WTC11 (cell line): ENCODE measurements at regions not wholly inside any gene's neighbourhood (a gene's known extent, or its start where the extent isn't known, plus 50 kb on each side); places are given as distances from the start of the nearest gene placed in this dataset.

Experiments used
- ATAC-seq: fragments of 200-7000 bp; cut with Tn5 transposase; 2 replicates; pipeline ENCODE4 v1.10.0; 2021; ENCODE audit warnings: mild to moderate bottlenecking, moderate library complexity
- CTCF ChIA-PET: fragments of 300-600 bp; sonication (Branson Sonifier 250); formaldehyde crosslinking; loops from one replicate; lab custom pipeline; 2021; ENCODE audit warnings: antibody characterized with exemption; lab: Charles Lee
- POLR2A ChIA-PET: fragments of 350-600 bp; sonication (Branson Sonifier 250); formaldehyde crosslinking; loops from one replicate; lab custom pipeline; 2021; ENCODE audit warnings: antibody characterized with exemption; lab: Charles Lee
- DNase-seq: peaks from one replicate; pipeline ENCODE4 v3.0.0; 2021; ENCODE audit warnings: low spot score
- H3K27ac Mint-ChIP-seq: 2 replicates; pipeline ENCODE4 v1.8.0; 2021; ENCODE audit warnings: mixed read lengths
- H3K27me3 Mint-ChIP-seq: 2 replicates; pipeline ENCODE4 v1.8.0; 2021; ENCODE audit warnings: low read depth, mild to moderate bottlenecking, moderate library complexity, mixed read lengths
- H3K36me3 Mint-ChIP-seq: 2 replicates; pipeline ENCODE4 v1.8.0; 2021; ENCODE audit warnings: mixed read lengths
- H3K4me1 Mint-ChIP-seq: 2 replicates; pipeline ENCODE4 v1.8.0; 2022; ENCODE audit warnings: mixed read lengths
- H3K4me3 Mint-ChIP-seq: 2 replicates; pipeline ENCODE4 v1.8.0; 2021; ENCODE audit warnings: mild to moderate bottlenecking, moderate library complexity, mixed read lengths
- H3K9me3 Mint-ChIP-seq: 2 replicates; pipeline ENCODE4 v1.8.0; 2021; ENCODE audit warnings: mixed read lengths
- AR ChIP-seq: fragments of 250-450 bp; sonication (Bioruptor Pico); IDR thresholded peaks from 2 replicates; pipeline ENCODE4 v1.9.0; 2021; ENCODE audit warnings: mild to moderate bottlenecking
- CBFB ChIP-seq: sonication (generic); formaldehyde crosslinking; IDR thresholded peaks from 2 replicates; pipeline ENCODE4 v1.8.1; 2022; ENCODE audit warnings: mild to moderate bottlenecking, low read depth, missing genetic modification reagents
- E2F5 ChIP-seq: sonication (generic); formaldehyde crosslinking; IDR thresholded peaks from 2 replicates; pipeline ENCODE4 v1.8.1; 2022; ENCODE audit warnings: mild to moderate bottlenecking, moderate library complexity, missing genetic modification reagents
- ERG ChIP-seq: fragments of 250-450 bp; sonication (Bioruptor Pico); IDR thresholded peaks from 2 replicates; pipeline ENCODE4 v1.8.0; 2021; ENCODE audit warnings: mild to moderate bottlenecking
- FOXJ3 ChIP-seq: sonication (generic); formaldehyde crosslinking; IDR thresholded peaks from 2 replicates; pipeline ENCODE4 v1.9.0; 2021; ENCODE audit warnings: missing genetic modification reagents, mild to moderate bottlenecking, borderline replicate concordance
- FOXP4 ChIP-seq: sonication (generic); formaldehyde crosslinking; IDR thresholded peaks from 2 replicates; pipeline ENCODE4 v1.8.0; 2022; ENCODE audit warnings: mild to moderate bottlenecking, missing genetic modification reagents
- GTF2I ChIP-seq: fragments of 250-450 bp; sonication (Bioruptor Pico); conservative IDR thresholded peaks from 2 replicates; pipeline ENCODE4 v1.4.0; 2021; ENCODE audit warnings: mild to moderate bottlenecking
- HMGXB4 ChIP-seq: sonication (generic); formaldehyde crosslinking; IDR thresholded peaks from 2 replicates; pipeline ENCODE4 v1.8.1; 2023; ENCODE audit warnings: mild to moderate bottlenecking, moderate library complexity, missing genetic modification reagents
- JUN ChIP-seq: sonication (generic); formaldehyde crosslinking; IDR thresholded peaks from 2 replicates; pipeline ENCODE4 v1.8.0; 2023; ENCODE audit warnings: mild to moderate bottlenecking, missing genetic modification reagents
- MAX ChIP-seq: sonication (generic); formaldehyde crosslinking; IDR thresholded peaks from 2 replicates; pipeline ENCODE4 v1.8.0; 2022; ENCODE audit warnings: mild to moderate bottlenecking, missing genetic modification reagents
- NFYB ChIP-seq: sonication (generic); formaldehyde crosslinking; conservative IDR thresholded peaks from 2 replicates; pipeline ENCODE4 v1.8.0; 2022; ENCODE audit warnings: low read depth, missing genetic modification reagents
- PREB ChIP-seq: sonication (generic); formaldehyde crosslinking; IDR thresholded peaks from 2 replicates; pipeline ENCODE4 v1.8.1; 2022; ENCODE audit warnings: mild to moderate bottlenecking, missing genetic modification reagents, moderate library complexity, borderline replicate concordance
- RORB ChIP-seq: fragments of 250-450 bp; sonication (Bioruptor Pico); IDR thresholded peaks from 2 replicates; pipeline ENCODE4 v1.9.0; 2021; ENCODE audit warnings: mild to moderate bottlenecking
- TCF7 ChIP-seq: sonication (generic); formaldehyde crosslinking; IDR thresholded peaks from 2 replicates; pipeline ENCODE4 v1.8.0; 2022; ENCODE audit warnings: mild to moderate bottlenecking, low read depth, missing genetic modification reagents, moderate library complexity
- USF2 ChIP-seq: sonication (generic); formaldehyde crosslinking; IDR thresholded peaks from 2 replicates; pipeline ENCODE4 v1.8.1; 2023; ENCODE audit warnings: mild to moderate bottlenecking, missing genetic modification reagents, moderate library complexity
- ZNF263 ChIP-seq: sonication (generic); formaldehyde crosslinking; IDR thresholded peaks from 2 replicates; pipeline ENCODE4 v1.8.1; 2022; ENCODE audit warnings: low read depth, mild to moderate bottlenecking, moderate library complexity, missing genetic modification reagents
- ZNF281 ChIP-seq: sonication (generic); formaldehyde crosslinking; IDR thresholded peaks from 2 replicates; pipeline ENCODE4 v1.8.0; 2023; ENCODE audit warnings: mild to moderate bottlenecking, missing genetic modification reagents
- ZNF317 ChIP-seq: sonication (generic); formaldehyde crosslinking; IDR thresholded peaks from 2 replicates; pipeline ENCODE4 v1.8.1; 2023; ENCODE audit warnings: low read depth, mild to moderate bottlenecking, moderate library complexity, missing genetic modification reagents, borderline replicate concordance
- ZNF396 ChIP-seq: fragments of 250-450 bp; sonication (Bioruptor Pico); IDR thresholded peaks from 2 replicates; pipeline ENCODE4 v1.8.0; 2021; ENCODE audit warnings: mild to moderate bottlenecking, moderate library complexity, borderline replicate concordance
- ZNF416 ChIP-seq: fragments of 250-450 bp; sonication (Bioruptor Pico); IDR thresholded peaks from 2 replicates; pipeline ENCODE4 v1.9.0; 2021; ENCODE audit warnings: mild to moderate bottlenecking, inconsistent platforms

GRCh38 chr10:123250640-123251039, 96.4 kb downstream of the BUB3 start:
- Mint-ChIP-seq H3K4me3 (no peak overlapping the region), H3K27me3 (no peaks in the 10 kb centered on the region), H3K36me3 (no peaks in the 10 kb centered on the region), H3K27ac (no peak overlapping the region), H3K9me3 (no peaks in the 10 kb centered on the region; the same call in 1 of the 2 replicates), H3K4me1 (peaks cover 17% of the 10 kb centered on the region)
- TF ChIP-seq ZNF416 (CRISPR knock-in tag) (no peak), TCF7 (CRISPR knock-in tag) (no peak), CBFB (CRISPR knock-in tag) (no peak), USF2 (CRISPR knock-in tag) (no peak), HMGXB4 (no peak), PREB (CRISPR knock-in tag) (no peak), E2F5 (CRISPR knock-in tag) (no peak), FOXJ3 (CRISPR knock-in tag) (no peak), ZNF281 (CRISPR knock-in tag) (no peak), MAX (CRISPR knock-in tag) (no peak), ZNF317 (CRISPR knock-in tag) (no peak), NFYB (no peak), FOXP4 (CRISPR knock-in tag) (no peak), ZNF396 (CRISPR knock-in tag) (no peak), ZNF263 (CRISPR knock-in tag) (no peak), ERG (CRISPR knock-in tag) (no peak), AR (CRISPR knock-in tag) (no peak), JUN (CRISPR knock-in tag) (no peak), RORB (no peak), GTF2I (CRISPR knock-in tag) (no peak)
- ATAC-seq = no peak
- POLR2A ChIA-PET = no interaction called here
- DNase-seq = no peak
- CTCF ChIA-PET = interaction anchor here (0.7 kb wide), 1 partner anchor 22 kb away, joined by 3 read pairs; no protein-coding TSS in a partner anchor
